ENCODE measurements at regions not wholly inside any gene's neighbourhood (a gene's known extent, or its start where the extent isn't known, plus 50 kb on each side); places are given as distances from the start of the nearest gene placed in this dataset.
A peak's percentile ranks its signal among the peaks of the same experiment; 100 is the strongest.
"Not testable (repeated sequence)": the region's sequence is repeated elsewhere in the genome, so short reads cannot be mapped to it uniquely, and the experiment has no call there.

DNA sequence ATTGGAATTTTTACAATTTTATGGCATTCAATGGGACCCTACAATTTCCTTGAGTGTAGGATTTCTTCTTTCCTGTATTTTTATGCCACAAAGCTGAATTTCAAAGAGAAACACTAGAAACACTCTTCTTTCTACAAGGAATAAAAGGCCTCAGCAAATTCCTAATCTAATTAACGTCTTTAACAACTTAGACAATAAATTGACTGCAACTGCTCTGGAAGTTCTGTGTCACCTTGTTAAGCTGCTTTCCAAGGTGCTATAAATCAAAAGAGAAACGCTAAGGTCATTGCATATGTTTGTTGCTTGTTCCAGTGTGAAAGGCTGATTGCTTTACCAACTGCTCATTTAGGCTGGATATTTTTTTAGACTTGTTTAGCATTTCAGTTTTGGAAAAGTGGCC, 182.2 kb downstream of the POLR1F start:
- Mint-ChIP-seq H3K4me3 (ENCODE audit: low read depth, unreplicated experiment) (no peak overlapping the region), H3K27ac (ENCODE audit: unreplicated experiment) (no peak overlapping the region), H3K36me3 (ENCODE audit: insufficient read depth, unreplicated experiment) (no peaks in the 10 kb centered on the region), H3K4me1 (ENCODE audit: low read depth, unreplicated experiment) (no peaks in the 10 kb centered on the region), H3K9me3 (ENCODE audit: low read depth, unreplicated experiment) (peaks cover under 1% of the 10 kb centered on the region), H3K27me3 (ENCODE audit: unreplicated experiment) (peaks cover 5% of the 10 kb centered on the region)
- TF ChIP-seq, protein P1, sequence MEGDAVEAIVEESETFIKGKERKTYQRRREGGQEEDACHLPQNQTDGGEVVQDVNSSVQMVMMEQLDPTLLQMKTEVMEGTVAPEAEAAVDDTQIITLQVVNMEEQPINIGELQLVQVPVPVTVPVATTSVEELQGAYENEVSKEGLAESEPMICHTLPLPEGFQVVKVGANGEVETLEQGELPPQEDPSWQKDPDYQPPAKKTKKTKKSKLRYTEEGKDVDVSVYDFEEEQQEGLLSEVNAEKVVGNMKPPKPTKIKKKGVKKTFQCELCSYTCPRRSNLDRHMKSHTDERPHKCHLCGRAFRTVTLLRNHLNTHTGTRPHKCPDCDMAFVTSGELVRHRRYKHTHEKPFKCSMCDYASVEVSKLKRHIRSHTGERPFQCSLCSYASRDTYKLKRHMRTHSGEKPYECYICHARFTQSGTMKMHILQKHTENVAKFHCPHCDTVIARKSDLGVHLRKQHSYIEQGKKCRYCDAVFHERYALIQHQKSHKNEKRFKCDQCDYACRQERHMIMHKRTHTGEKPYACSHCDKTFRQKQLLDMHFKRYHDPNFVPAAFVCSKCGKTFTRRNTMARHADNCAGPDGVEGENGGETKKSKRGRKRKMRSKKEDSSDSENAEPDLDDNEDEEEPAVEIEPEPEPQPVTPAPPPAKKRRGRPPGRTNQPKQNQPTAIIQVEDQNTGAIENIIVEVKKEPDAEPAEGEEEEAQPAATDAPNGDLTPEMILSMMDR (IDR thresholded peaks at IDR 0.05; ENCODE audit: unreplicated experiment) = no peak
- intact Hi-C loops (cut with micrococcal nuclease; ENCODE audit: unreplicated experiment) = no loop called here
- DNase-seq = no peak
- no TSS peak for BruUV-seq (replicated peaks)
- CTCF ChIA-PET = no interaction called here

DNA sequence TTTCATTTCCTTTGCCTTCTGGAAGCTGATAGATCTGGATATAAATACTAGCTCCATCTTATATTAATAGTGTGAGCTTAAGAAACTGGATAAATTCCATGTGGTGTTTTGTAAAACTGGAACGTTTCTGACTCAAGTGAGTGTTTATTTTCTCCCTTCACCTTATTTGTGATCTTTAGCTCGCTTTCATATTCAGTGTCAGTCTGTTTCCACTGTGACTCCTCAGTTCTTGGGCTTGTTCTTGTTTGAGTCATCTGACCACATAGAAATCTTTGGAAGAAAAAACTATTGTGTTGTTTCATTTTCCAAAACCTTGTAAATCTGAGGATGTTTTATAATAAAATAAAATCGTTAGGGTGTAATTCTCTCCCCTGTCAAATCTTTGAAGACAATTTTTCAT, 186.4 kb downstream of the POLR1F start:
- no peak overlapping the region for H3K27ac Mint-ChIP-seq (ENCODE audit: unreplicated experiment)
- H3K4me1 Mint-ChIP-seq (ENCODE audit: low read depth, unreplicated experiment) = peaks cover 21% of the 10 kb centered on the region
- H3K27me3 Mint-ChIP-seq (ENCODE audit: unreplicated experiment) = no peaks in the 10 kb centered on the region
- no peak overlapping the region for H3K4me3 Mint-ChIP-seq (ENCODE audit: low read depth, unreplicated experiment)
- TF ChIP-seq, protein P1 (IDR thresholded peaks at IDR 0.05; ENCODE audit: unreplicated experiment) = no peak
- BruUV-seq (replicated peaks) = no TSS peak
- intact Hi-C loops (cut with micrococcal nuclease; ENCODE audit: unreplicated experiment) = no loop called here
- H3K36me3 Mint-ChIP-seq (ENCODE audit: insufficient read depth, unreplicated experiment) = no peaks in the 10 kb centered on the region
- peaks cover 2% of the 10 kb centered on the region for H3K9me3 Mint-ChIP-seq (ENCODE audit: low read depth, unreplicated experiment)
- DNase-seq = no peak
- CTCF ChIA-PET = interaction anchor here (0.6 kb wide), 1 partner anchor 30 kb away, joined by 3 read pairs; no protein-coding TSS in a partner anchor

DNA sequence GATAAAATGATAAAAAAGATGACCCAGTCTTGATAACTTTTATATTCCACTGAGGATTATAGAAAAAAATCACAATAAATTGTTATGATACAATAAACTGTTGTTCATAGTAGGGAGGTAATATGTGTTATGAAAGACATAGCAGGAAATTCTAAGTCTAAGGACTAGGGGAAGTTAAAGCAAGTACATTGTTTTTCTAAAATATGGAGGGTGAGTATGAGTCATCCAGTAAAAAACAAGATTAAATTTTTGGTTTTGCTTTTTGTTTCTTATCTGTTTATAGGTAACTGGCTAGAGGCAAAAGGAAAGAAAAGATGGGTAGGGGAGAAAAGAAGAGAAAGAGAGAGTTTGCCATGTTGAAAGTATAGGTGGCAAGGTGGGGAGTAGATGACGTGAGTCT, 188.4 kb downstream of the POLR1F start:
- Mint-ChIP-seq H3K4me1 (ENCODE audit: low read depth, unreplicated experiment) (peaks cover 21% of the 10 kb centered on the region), H3K9me3 (ENCODE audit: low read depth, unreplicated experiment) (peaks cover 2% of the 10 kb centered on the region), H3K27me3 (ENCODE audit: unreplicated experiment) (no peaks in the 10 kb centered on the region), H3K36me3 (ENCODE audit: insufficient read depth, unreplicated experiment) (no peaks in the 10 kb centered on the region), H3K27ac (ENCODE audit: unreplicated experiment) (no peak overlapping the region), H3K4me3 (ENCODE audit: low read depth, unreplicated experiment) (no peak overlapping the region)
- BruUV-seq (replicated peaks) = no TSS peak
- TF ChIP-seq, protein P1 (IDR thresholded peaks at IDR 0.05; ENCODE audit: unreplicated experiment) = no peak
- DNase-seq = no peak
- CTCF ChIA-PET = interaction anchor here (0.6 kb wide), 1 partner anchor 9 kb away, joined by 3 read pairs; no protein-coding TSS in a partner anchor
- intact Hi-C loops (cut with micrococcal nuclease; ENCODE audit: unreplicated experiment) = no loop called here

DNA sequence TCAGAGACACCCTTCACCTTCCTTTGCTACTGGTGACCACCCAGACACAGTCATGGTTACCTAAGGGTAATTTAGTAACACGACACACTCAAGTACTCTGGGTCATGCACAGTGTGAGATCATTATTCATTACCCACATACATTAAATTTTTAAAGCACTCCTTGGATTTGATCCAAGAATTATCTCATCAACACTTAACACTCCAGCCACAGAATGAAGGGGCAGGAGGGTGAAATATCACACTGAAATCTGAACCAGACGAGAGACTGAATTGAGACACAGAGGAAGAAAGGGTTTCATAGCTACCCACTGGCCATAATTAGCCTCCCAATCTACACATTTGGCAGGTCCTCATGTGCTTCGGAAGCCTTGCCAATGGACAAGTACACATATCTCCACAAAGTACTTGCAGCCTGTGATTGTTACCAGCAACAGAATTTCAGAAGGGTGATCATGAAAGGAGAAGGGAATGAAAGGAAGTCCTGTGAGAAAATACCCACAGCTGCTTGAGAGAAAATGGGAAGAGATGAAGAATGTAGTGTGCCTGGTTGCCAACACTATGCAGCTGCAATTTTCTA, 189.3 kb downstream of the POLR1F start:
- Mint-ChIP-seq H3K9me3 (ENCODE audit: low read depth, unreplicated experiment) (peaks cover 2% of the 10 kb centered on the region), H3K36me3 (ENCODE audit: insufficient read depth, unreplicated experiment) (no peaks in the 10 kb centered on the region), H3K27ac (ENCODE audit: unreplicated experiment) (peak overlapping the region; percentile 58), H3K4me1 (ENCODE audit: low read depth, unreplicated experiment) (peaks cover 21% of the 10 kb centered on the region), H3K27me3 (ENCODE audit: unreplicated experiment) (no peaks in the 10 kb centered on the region), H3K4me3 (ENCODE audit: low read depth, unreplicated experiment) (peak overlapping the region; percentile 17)
- peak; percentile 22 for DNase-seq
- intact Hi-C loops (cut with micrococcal nuclease; ENCODE audit: unreplicated experiment) = no loop called here
- CTCF ChIA-PET = interaction anchor here (1.0 kb wide), 1 partner anchor 27 kb away, joined by 4 read pairs; no protein-coding TSS in a partner anchor
- no TSS peak for BruUV-seq (replicated peaks)
- TF ChIP-seq, protein P1 (IDR thresholded peaks at IDR 0.05; ENCODE audit: unreplicated experiment) = no peak

DNA sequence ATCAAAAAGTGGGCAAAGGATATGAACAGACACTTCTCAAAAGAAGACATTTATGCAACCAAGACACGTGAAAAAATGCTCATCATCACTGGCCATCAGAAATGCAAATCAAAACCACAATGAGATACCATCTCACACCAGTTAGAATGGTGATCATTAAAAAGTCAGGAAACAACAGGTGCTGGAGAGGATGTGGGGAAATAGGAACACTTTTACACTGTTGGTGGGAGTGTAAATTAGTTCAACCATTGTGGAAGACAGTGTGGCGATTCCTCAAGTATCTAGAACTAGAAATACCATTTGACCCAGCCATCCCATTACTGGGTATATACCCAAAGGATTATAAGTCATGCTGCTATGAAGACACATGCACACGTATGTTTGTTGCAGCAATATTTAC, 191.3 kb downstream of the POLR1F start:
- H3K27me3 Mint-ChIP-seq (ENCODE audit: unreplicated experiment); CTCF ChIA-PET; intact Hi-C loops (cut with micrococcal nuclease; ENCODE audit: unreplicated experiment); H3K36me3 Mint-ChIP-seq (ENCODE audit: insufficient read depth, unreplicated experiment); H3K4me3 Mint-ChIP-seq (ENCODE audit: low read depth, unreplicated experiment); DNase-seq; H3K27ac Mint-ChIP-seq (ENCODE audit: unreplicated experiment); H3K9me3 Mint-ChIP-seq (ENCODE audit: low read depth, unreplicated experiment); BruUV-seq (replicated peaks): not testable (repeated sequence)
- peaks cover 21% of the 10 kb centered on the region for H3K4me1 Mint-ChIP-seq (ENCODE audit: low read depth, unreplicated experiment)
